AML-193 (cell line): ENCODE measurements at regions not wholly inside any gene's neighbourhood (a gene's known extent, or its start where the extent isn't known, plus 50 kb on each side); places are given as distances from the start of the nearest gene placed in this dataset.
"Not testable (repeated sequence)": the region's sequence is repeated elsewhere in the genome, so short reads cannot be mapped to it uniquely, and the experiment has no call there.

Experiments used
- DNase-seq, 2 experiments: peaks; one replicate each; lab custom pipeline; 2025; lab: John Stamatoyannopoulos, UW

DNA sequence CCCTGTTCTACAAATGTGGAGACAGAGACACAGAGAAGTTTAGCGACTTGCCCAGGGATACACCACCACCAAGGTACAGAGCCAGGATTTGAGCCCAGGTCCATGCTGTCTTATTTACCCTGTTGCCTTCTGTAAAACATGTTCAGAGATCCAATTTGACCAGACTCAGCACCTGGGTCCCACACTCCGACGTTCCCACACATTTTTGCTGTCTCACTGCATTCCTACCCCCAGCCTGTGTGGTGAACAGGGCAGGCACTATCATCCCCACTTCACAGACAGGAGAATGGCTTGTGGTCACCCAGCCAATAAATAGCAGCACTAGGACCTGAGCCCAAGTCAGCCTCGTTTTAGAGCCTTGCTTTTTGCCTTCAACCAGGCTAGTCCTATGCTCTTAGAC lies 102.8 kb downstream of the PJA1 start:
- no peak for DNase-seq

DNA sequence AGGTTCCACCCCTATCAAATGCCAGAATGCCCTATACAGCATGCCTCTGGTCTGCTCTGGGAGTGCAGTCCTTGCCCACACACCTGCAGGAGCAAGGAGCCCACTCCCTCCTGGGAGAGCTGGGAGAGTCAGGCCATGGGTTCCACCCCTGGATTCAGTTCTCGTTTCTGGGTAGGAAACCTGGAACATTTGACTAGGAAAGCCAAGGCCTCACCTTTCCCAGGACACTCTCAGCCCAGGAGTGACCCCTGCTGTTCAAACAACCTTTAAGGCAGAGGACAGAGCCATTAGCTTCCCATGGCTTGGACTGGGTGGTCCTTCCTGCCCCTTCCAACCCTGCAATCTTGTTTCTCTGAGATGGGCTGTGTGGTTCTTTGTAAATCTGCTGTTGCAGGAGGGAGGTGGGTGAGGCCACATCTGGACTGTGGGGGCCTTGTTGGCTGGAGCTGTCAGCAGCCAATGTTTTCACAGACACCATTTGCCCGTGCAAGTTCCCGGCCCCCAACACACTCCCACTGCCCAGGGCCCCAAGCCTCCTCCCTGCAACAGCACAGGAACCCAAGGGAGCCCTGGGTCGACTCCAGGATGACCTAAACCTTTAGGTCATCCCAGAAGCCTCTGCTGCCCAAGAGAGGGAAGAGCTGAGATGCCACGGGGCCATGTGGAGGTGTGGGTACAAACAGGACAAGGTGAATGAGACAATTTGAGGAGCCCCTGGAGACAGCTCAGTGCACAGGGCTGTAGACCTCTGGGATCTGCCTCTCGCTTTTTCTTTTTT lies 104.4 kb downstream of the PJA1 start:
- no peak for DNase-seq

DNA sequence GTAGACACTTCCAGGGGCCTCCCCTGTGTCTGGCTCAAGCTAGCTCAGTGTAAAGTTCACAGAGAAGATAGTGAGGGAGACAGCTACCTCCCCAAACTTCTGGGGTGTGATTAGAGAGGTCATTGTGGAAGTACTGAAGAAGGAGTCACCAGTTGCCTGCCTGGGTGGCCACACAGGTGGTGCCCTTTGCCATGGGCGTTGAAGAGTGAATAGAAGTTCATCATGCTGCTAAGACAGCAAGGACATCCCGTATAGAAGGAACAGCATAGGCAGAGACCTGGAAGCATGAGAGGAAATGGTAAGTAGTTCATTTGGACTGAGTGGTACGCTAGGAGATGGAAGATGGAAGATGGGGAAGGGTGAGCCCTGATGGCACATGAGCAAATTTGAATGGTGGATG lies 110.1 kb downstream of the PJA1 start:
- no peak for DNase-seq

DNA sequence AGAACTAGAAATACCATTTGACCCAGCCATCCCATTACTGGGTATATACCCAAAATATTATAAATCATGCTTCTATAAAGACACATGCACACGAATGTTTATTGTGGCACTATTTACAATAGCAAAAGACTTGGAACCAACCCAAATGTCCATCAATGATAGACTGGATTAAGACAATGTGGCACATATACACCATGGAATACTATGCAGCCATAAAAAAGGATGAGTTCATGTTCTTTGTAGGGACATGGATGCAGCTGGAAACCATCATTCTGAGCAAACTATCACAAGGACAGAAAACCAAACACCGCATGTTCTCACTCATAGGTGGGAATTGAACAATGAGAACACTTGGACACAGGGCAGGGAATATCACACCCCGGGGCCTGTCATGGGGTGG lies 110.8 kb downstream of the PJA1 start:
- DNase-seq, result not testable (repeated sequence)

DNA sequence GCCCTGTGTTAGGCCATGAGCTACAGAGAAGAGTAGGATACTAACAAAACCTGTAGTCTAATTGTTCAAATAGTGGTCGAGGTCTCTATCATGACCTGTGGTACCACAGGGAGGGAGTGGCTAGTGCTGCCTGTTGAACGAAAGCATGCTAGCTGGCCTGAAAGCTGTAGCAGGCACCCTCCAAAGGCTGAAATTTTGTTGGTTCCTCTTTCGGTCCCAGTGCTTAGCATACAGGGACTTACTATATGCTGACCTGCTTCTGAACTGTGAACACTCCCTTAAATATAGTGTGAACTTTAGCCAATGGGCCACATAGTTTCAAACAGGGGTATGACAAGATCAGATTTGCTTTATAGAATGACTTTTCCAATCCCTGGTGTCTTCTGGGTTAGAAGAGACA lies 113.4 kb downstream of the PJA1 start:
- DNase-seq, result no peak

DNA sequence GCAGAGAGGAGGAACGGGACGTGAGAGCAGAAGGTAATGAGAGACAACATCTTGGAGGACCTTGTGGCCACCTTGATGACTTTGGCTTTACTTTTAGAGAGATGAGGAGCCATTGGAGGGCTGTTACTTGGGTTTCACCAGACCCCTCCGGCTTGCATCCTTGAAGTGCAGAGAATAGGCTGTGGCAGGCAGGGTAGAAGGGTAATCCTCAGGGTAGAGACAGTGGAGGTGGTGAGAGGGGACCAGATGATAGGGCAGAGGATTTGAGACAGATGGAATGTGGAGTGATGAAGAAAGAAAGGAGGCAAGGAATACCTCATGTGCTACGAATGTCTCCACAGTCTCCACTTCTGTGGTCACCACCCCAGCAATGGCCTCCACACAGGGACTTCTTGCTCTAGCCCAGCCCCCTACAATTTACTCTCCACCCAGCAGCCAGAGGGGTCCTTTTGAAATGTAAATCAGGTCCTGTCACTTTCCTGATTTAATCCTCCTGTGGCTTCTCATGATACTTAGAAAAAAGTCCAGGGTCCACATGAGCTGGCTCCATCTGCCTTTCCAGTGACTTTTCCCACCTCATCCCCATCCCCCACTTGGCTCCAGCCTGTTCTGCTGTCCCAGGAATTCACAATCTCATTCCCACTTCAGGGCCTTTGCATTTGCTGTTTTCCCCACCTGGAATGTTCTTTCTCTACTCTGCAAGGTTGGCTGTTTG lies 115.0 kb downstream of the PJA1 start:
- no peak for DNase-seq

DNA sequence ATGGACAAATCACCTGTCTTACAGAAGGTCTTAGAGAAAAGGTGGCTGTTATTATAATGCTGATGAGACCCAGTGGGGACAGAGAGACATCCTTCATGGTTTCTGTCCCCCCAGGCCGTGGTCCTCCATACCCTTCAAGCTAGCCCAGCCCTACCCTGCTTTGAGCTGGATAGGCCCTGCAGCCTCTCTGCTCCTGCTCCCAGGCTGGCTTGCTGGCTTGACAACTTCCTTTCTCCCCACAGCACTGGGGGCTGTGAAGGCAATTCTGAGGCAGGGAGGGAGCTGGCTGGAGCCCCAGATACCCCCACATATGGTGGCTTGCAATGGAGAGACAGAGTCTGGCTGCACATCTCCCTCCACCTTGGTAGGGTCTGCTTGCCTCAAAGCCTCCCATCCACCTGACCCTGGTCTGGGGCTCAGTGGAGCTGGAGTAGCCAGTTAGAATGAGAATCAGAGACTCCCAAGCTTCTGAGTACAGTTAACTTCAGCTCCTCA lies 118.2 kb downstream of the PJA1 start:
- no peak for DNase-seq

DNA sequence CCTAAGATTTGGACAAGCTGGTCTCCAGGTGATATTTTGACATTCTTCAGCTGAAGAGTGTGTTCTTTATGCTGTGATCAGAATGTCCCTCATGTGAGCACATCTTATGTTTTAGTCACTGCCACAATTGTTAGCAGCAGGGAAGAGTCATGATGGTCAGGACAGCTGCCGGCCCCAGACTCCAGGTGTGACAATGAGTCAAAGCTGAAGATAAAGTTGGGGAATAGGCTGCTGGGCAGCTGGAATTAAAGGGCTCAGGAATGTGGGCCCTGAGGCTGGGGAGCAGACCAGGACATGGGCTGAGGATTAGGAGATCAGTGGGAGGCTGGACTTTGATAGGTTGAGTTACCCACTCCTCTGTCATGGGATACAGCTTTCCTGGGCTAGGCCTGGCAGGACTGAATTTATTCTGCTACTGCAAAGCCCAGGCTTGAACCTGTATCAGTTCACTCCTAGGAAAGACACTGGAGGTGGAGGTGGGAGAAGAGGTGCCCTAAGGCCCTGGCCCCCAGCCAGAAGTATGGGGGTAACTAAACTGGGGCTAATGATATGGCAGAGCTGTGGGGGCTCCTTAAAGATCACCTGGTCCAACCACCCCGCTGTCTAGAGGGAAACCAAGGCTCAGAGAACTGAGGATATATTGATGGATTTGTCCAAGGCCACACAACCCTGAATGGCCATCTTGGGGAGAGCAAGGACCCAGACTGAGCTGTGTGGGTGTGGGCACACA lies 119.5 kb downstream of the PJA1 start:
- no peak for DNase-seq

DNA sequence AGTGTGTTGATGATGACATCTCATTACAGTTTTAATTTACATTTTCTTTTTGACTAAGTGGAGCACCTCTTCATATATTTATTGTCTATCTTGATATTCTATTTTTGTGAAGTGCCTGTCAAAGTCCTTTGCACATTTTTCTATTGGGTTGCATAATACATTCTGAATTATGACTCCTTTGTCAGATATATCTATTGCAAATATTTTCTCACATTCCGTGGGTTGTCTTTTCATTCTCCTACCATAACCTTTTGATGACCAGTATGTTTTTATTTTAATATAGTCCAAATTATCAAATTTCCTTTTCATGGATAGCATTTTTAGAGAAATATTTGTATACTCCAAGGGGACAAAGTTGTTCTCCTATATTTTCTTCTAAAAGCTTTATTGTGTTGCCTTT lies 126.4 kb downstream of the PJA1 start:
- DNase-seq, result no peak

DNA sequence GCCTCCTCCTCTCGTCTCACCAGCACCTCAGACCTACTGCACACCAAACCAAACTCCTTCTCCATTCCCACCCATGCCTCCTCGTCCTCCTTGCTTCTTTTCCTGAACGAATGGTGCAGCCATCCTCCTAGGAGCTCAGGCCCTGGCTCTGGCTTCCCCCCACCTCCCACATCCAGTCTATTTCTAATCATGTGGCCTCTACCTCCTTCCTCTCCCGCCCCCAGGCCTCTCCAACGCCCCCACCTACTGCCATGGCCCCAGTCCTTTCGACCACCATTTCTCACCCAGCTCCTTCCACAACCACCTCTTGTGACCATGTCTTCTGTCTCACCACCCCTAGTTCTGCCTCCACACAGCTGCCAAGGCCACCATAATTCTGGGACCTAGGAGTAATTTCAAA lies 127.1 kb downstream of the PJA1 start:
- no peak for DNase-seq

DNA sequence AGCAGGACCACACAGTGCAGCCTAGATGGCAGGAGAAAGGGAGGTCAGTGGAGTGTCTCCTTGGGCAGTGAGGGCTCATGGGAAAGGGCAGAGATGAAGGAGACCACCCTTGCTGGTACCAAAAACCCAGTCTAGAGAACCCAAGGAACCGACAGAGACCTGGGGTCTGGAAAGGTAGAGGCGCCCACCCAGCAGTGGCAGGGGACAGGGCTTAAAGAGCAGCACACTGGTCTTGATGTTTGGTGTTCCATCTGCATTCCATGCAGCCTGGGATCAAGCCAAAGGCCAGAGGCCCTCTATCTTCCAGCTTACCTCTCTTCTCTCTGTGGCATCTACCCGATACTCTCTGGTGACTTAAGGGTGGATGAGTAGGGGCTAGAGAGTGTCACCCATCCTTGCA lies 127.5 kb downstream of the PJA1 start:
- DNase-seq, result no peak

DNA sequence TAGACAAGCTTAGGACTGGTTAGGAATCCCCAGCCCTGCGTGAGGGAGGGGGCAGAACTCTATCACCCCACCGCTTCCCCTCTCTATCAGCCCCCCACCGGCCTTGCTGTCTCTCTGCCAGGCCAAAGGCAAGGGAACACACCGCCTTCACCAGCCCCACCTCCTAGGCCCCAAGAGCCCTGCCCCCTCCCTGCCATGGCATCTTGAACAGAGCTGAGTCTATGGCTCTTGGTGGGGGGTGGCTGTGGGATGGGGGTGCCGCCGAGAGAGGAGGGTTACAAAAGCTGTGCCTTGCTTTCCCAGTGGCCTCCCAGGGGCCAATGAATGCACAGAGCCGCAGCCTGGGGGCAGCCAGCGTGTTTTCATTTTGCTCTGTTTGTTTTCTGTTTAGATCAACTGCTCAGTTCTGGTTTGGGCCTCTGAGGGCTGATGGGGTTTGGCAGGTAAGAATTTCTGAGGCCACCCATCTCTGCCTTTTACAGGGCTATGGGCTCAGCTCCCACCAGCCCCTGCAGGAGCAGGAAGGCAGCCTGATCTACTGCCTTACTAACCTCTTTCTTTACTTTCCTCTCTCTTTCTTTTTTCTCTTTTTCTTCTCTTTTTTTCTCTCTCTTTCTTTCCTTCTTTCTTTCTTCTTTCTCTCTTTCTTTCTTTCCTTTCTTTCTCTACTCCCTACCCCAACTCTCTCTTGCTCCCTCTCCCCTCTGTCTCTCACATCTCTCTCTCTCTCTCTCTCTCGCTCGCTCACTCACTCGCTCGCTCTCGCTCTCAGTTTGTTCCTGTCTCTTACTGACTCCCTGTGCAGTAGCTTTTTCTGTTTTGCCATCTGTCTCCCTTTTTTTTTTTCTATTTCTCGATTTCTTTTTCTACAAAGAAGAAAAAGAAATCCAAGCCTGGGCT lies 128.3 kb downstream of the PJA1 start:
- DNase-seq, result no peak

DNA sequence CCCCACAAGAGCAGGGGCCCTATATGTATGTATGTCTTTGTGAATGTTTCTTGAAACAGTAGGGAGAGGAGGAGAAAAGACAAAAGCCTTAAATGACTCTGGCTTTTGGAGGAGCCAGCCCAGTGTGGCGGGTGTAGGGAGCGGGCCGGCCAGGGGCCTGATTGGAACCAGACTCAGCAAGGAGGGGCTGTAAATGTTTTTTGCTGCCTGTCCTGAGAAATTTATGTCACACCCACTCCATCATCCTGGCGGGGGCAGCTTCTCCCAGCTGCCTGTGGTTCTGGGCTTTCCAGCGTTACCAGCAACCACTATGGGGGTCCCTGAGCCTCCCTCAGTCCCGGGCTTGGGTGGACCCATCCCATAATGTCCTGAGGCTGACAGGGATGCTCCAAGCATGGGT lies 130.8 kb downstream of the PJA1 start:
- no peak for DNase-seq

DNA sequence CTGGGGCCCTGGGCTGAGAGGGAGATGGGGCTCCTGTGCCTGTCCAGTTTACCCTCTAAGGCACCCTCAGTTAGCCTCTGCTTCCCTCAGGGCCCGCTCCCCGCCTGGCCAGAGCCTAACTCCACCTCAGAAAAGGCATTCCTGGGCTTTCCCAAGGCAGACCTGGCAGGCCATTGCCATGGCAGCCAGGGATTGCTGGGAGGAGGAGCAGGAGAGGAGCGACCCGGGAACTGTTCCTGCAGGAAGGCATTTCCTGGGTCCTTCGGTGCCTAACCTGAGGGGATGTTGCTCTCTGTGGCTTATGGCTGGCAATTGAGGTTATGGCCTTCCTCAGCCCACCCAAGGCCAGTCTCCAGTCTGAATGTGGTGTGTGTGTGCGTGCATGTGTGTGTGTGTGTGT lies 131.3 kb downstream of the PJA1 start:
- DNase-seq, result no peak

DNA sequence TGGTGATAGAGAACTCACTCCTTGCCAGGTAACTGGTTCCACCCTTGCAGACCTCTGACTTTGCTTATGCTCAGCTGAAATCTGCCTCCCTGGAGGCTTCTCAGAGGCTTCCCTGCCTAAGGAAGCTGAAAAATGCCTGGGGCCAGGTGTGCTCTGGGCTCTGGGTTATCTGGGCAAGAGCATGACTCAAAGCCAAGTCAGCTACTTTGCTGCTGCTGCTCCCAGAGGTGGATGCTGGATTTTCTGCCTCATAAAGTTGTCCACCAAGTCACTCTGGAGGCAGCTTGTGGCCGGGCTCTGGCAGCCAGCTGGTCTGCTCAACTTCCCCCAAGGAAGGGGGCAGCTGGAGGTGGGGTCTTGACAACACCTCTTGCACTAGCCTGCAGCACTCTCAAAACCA lies 132.7 kb downstream of the PJA1 start:
- no peak for DNase-seq

DNA sequence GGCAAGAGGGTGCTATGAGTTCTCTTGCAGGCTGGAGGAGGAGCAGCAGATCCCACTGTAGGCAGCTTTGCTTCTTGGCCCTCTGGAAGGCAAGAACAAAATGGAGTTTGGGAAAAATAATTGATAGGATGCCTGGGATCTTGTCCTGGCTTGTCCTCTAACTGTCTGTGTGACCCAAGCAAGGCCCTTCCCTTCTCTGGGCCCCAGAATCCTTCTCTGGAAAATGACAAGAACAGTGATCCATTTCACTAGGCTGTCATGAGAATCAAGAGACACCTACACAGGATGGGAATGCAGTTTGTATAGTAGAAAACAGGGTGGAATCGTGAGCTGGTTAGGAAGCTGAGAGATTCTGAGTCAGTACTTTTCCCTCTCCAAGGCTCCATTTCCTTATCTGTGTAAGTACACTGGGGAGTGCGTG lies 133.3 kb downstream of the PJA1 start:
- DNase-seq, result no peak

DNA sequence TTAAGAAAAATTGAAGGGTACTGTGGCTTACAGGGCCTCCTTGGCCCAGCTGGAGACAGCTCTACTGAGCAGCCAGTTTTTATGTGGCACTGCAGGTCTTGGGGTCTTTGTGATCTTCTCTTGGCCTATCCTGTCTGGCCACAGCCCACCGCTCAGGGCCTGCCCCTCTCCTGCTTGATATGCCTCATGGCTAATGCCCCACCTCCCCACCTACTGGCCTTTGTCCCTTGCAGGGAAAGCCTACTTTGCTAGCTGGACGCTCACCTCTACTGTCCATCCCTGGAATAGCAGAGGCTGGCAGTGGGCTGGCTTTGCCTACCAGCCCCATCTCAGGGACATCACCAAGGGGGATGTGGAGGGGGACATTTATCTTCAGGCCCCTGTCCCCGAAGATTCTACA lies 134.1 kb downstream of the PJA1 start:
- no peak for DNase-seq

DNA sequence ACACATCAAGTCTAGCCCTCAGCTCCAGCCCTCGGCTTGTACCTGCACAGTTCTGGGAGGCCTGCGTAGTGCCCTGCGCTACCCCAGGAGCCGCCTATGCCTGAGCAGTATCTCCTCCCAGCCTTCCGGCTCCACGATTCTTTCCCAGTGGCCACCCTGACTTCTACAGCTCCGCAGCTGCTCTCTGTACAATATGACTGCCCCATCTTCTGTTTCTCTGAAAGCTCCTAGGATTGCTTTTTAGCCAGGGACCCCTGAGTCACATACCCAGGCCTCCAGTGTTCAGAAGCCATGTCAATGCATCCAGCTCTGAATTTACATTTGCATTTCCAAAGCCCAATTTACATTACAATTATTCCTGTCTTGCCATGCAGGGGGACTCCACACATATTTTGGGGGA lies 135.5 kb downstream of the PJA1 start:
- DNase-seq, result no peak

DNA sequence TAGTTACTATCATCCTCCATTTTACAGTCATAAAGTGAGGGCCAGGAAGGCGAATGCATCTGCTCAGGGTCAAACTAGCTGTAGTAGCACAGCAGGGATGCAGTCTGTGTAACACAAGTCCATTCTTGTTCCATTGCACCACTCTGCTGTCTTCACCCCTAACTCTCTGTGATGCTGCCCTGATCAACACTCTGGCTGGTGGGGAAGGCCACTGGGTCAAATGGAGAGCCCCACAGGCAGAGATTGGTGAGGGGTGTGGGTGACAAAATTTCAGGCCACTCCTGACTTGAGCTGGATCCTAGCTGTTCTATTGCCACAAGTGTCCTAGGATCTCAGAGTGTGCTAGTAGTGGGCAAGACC lies 136.5 kb downstream of the PJA1 start:
- no peak for DNase-seq

DNA sequence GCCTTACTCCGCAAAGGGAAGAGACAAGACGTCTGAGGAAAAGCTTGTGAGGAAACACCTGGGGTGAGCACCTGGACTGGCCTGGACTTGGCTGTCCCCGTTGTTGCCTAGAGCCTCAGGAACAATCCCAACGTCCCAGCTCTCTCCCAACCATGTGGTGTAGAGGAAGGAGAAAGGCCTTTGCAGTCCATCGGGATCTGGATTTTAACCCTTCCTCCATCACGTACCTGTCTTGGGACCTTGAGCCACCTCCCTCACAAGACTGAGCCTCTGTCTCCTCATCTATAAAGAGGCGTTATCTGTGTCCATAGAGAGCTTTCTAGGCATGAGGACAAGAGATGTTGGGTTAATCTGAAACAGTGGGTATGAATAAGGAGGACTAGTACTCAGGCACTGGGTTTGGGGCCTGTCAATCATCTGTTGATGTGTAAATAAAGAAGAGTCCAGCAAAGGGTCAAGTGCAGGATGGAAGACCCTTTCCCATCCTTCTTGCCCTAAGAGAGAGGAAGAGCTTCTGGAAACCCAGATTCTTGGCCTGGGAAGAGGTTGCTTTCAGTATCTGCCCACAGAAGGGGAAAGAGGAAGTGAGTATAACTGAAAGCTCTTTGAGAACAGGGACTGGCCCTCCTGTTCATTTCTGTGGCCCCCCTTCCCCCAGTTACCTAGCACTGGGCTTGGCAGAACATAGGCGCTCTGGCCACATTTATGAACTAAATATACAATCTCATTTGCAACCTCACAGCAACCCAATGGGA lies 137.1 kb downstream of the PJA1 start:
- DNase-seq, result no peak
